ENCODE measurements at regions not wholly inside any gene's neighbourhood (a gene's known extent, or its start where the extent isn't known, plus 50 kb on each side); places are given as distances from the start of the nearest gene placed in this dataset.

- TF ChIP-seq PRDM15 (CRISPR knock-in tag; IDR thresholded peaks at IDR 0.05) (no peak), FOXM1 (CRISPR knock-in tag; IDR thresholded peaks at IDR 0.05) (no peak), ZNF124 (CRISPR knock-in tag; IDR thresholded peaks at IDR 0.05) (0 out of 2 replicates have a peak, but pooled peaks have one; percentile 38), CEBPG (CRISPR knock-in tag; IDR thresholded peaks at IDR 0.05) (peak; percentile 78), MBD4 (IDR thresholded peaks at IDR 0.05; ENCODE audit: borderline replicate concordance, low read length) (no peak), ZNF256 (CRISPR knock-in tag; conservative IDR thresholded peaks at IDR 0.05) (no peak), NFIC (IDR thresholded peaks at IDR 0.05; ENCODE audit: low read length) (no peak), PTBP1 (IDR thresholded peaks at IDR 0.05; ENCODE audit: low read depth, low read length, poor library complexity, severe bottlenecking) (no peak), ELK4 (CRISPR knock-in tag; IDR thresholded peaks at IDR 0.05; ENCODE audit: borderline replicate concordance) (no peak), ZNF747 (CRISPR knock-in tag; IDR thresholded peaks at IDR 0.05; ENCODE audit: borderline replicate concordance) (no peak), ZNF609 (CRISPR knock-in tag; IDR thresholded peaks at IDR 0.05; ENCODE audit: borderline replicate concordance) (no peak), BHLHE40 (IDR thresholded peaks at IDR 0.05; ENCODE audit: low read length) (no peak), ARID2 (CRISPR knock-in tag; IDR thresholded peaks at IDR 0.05; ENCODE audit: borderline replicate concordance) (no peak), ZNF703 (CRISPR knock-in tag; IDR thresholded peaks at IDR 0.05; ENCODE audit: borderline replicate concordance) (no peak), MLXIP (CRISPR knock-in tag; IDR thresholded peaks at IDR 0.05; ENCODE audit: borderline replicate concordance) (no peak), MYPOP (CRISPR knock-in tag; IDR thresholded peaks at IDR 0.05) (no peak), NCOA2 (CRISPR knock-in tag; IDR thresholded peaks at IDR 0.05) (no peak)
Measured at GRCh38 chr1:30229557-30229956, 493.8 kb downstream of the MATN1 start (continued).
